ENCODE measurements at regions not wholly inside any gene's neighbourhood (a gene's known extent, or its start where the extent isn't known, plus 50 kb on each side); places are given as distances from the start of the nearest gene placed in this dataset.

- Histone ChIP-seq H3K79me2 (ENCODE audit: insufficient read depth, low read length) (no peaks in the 10 kb centered on the region), H3K4me1 (ENCODE audit: control insufficient read depth in 1 of 2, insufficient read depth in 2 of 2, low read length in 2 of 2) (no peaks in the 10 kb centered on the region), H3K4me2 (replicated peaks; ENCODE audit: extremely low read depth, low read length, poor library complexity, severe bottlenecking) (no peak overlapping the region), H3K27me3 (ENCODE audit: control insufficient read depth in 2 of 2, insufficient read depth in 2 of 2, low read length in 2 of 2) (no peaks in the 10 kb centered on the region), H2AFZ (ENCODE audit: insufficient read depth, low read depth, low read length, poor library complexity, severe bottlenecking) (no peak overlapping the region), H3K36me3 (replicated peaks in 1 of 2; ENCODE audit: control insufficient read depth in 1 of 2, insufficient read depth in 2 of 2, low read length in 2 of 2) (no peaks in the 10 kb centered on the region), H4K20me1 (ENCODE audit: insufficient read depth, low read length) (no peaks in the 10 kb centered on the region), H3K9ac (ENCODE audit: insufficient read depth, low read length, poor library complexity, severe bottlenecking) (no peak overlapping the region), H3K4me3 (replicated peaks in 1 of 3; ENCODE audit: low read depth in 2 of 3, low read length in 3 of 3) (no peak overlapping the region), H3K9me3 (replicated peaks in 1 of 2; ENCODE audit: control insufficient read depth in 1 of 2, insufficient read depth in 1 of 2, low read length in 2 of 2) (no peaks in the 10 kb centered on the region), H3K27ac (ENCODE audit: low read depth in 1 of 2, low read length in 2 of 2) (no peak overlapping the region)
- intact Hi-C loops (cut with micrococcal nuclease), result no loop called here
- Mint-ChIP-seq H3K4me3 (no peak overlapping the region), H3K27me3 (ENCODE audit: low read depth in 3 of 3) (no peaks in the 10 kb centered on the region), H3K9me3 (peaks cover 0 to 6% (median 0%) of the 10 kb centered on the region in 7 donors), H3K4me1 (no peaks in the 10 kb centered on the region), H3K27ac (no peak overlapping the region), H3K36me3 (no peaks in the 10 kb centered on the region)
- 96% methylated on average over 3 of the region's 3 CpGs for WGBS (ENCODE audit: insufficient coverage)
- no peak for TF ChIP-seq CTCF (IDR thresholded peaks at IDR 0.05)
- DNase-seq, result no peak
Measured at GRCh38 chr4:114537352-114537751, 61.3 kb upstream of the UGT8 start.

- Histone ChIP-seq H3K79me2 (ENCODE audit: insufficient read depth, low read length) (no peaks in the 10 kb centered on the region), H3K4me3 (replicated peaks in 1 of 3; ENCODE audit: low read depth in 2 of 3, low read length in 3 of 3) (no peak overlapping the region), H3K4me1 (ENCODE audit: control insufficient read depth in 1 of 2, insufficient read depth in 2 of 2, low read length in 2 of 2) (no peaks in the 10 kb centered on the region), H2AFZ (ENCODE audit: insufficient read depth, low read depth, low read length, poor library complexity, severe bottlenecking) (no peak overlapping the region), H4K20me1 (ENCODE audit: insufficient read depth, low read length) (no peaks in the 10 kb centered on the region), H3K9ac (ENCODE audit: insufficient read depth, low read length, poor library complexity, severe bottlenecking) (no peak overlapping the region), H3K27me3 (ENCODE audit: control insufficient read depth in 2 of 2, insufficient read depth in 2 of 2, low read length in 2 of 2) (no peaks in the 10 kb centered on the region), H3K4me2 (replicated peaks; ENCODE audit: extremely low read depth, low read length, poor library complexity, severe bottlenecking) (no peak overlapping the region), H3K27ac (ENCODE audit: low read depth in 1 of 2, low read length in 2 of 2) (no peak overlapping the region), H3K9me3 (replicated peaks in 1 of 2; ENCODE audit: control insufficient read depth in 1 of 2, insufficient read depth in 1 of 2, low read length in 2 of 2) (no peaks in the 10 kb centered on the region), H3K36me3 (replicated peaks in 1 of 2; ENCODE audit: control insufficient read depth in 1 of 2, insufficient read depth in 2 of 2, low read length in 2 of 2) (no peaks in the 10 kb centered on the region)
- WGBS (ENCODE audit: insufficient coverage), result 58% methylated on average over 5 of the region's 5 CpGs
- Mint-ChIP-seq H3K27ac (no peak overlapping the region), H3K4me1 (no peaks in the 10 kb centered on the region), H3K36me3 (no peaks in the 10 kb centered on the region), H3K9me3 (peaks cover 0 to 6% (median 0%) of the 10 kb centered on the region in 7 donors), H3K27me3 (ENCODE audit: low read depth in 3 of 3) (no peaks in the 10 kb centered on the region), H3K4me3 (no peak overlapping the region)
- TF ChIP-seq CTCF (IDR thresholded peaks at IDR 0.05), result no peak
- intact Hi-C loops (cut with micrococcal nuclease), result no loop called here
- no peak for DNase-seq
Measured at GRCh38 chr4:114538012-114538617, 60.5 kb upstream of the UGT8 start.

All from CD14-positive monocyte (primary cell).